ENCODE measurements at regions not wholly inside any gene's neighbourhood (a gene's known extent, or its start where the extent isn't known, plus 50 kb on each side); places are given as distances from the start of the nearest gene placed in this dataset.

GRCh38 chr11:116449522-116449921, 323.3 kb downstream of the BUD13 start:
- no peak for DNase-seq (ENCODE audit: low read depth in 2 of 2, low spot score in 1 of 2)

- no peak for DNase-seq (ENCODE audit: low read depth in 2 of 2, low spot score in 1 of 2)
Observed at GRCh38 chr11:116446048-116446941, 326.5 kb downstream of the BUD13 start.

GRCh38 chr11:116445108-116446047, 327.4 kb downstream of the BUD13 start:
- DNase-seq (ENCODE audit: low read depth in 2 of 2, low spot score in 1 of 2) = no peak

GRCh38 chr11:116442238-116442752, 330.5 kb downstream of the BUD13 start:
- no peak for DNase-seq (ENCODE audit: low read depth in 2 of 2, low spot score in 1 of 2)

GRCh38 chr11:116439361-116439677, 333.5 kb downstream of the BUD13 start:
- DNase-seq (ENCODE audit: low read depth in 2 of 2, low spot score in 1 of 2) = no peak

GRCh38 chr11:116438651-116439360, 334.0 kb downstream of the BUD13 start:
- DNase-seq (ENCODE audit: low read depth in 2 of 2, low spot score in 1 of 2) = no peak

- DNase-seq (ENCODE audit: low read depth in 2 of 2, low spot score in 1 of 2) = no peak
Observed at GRCh38 chr11:116434986-116435385, 337.8 kb downstream of the BUD13 start.

GRCh38 chr11:116432301-116432700, 340.5 kb downstream of the BUD13 start:
- DNase-seq (ENCODE audit: low read depth in 2 of 2, low spot score in 1 of 2) = no peak

- DNase-seq (ENCODE audit: low read depth in 2 of 2, low spot score in 1 of 2) = no peak
Observed at GRCh38 chr11:116431842-116432241, 340.9 kb downstream of the BUD13 start.

- no peak for DNase-seq (ENCODE audit: low read depth in 2 of 2, low spot score in 1 of 2)
Observed at GRCh38 chr11:116428638-116428975, 344.2 kb downstream of the BUD13 start.

GRCh38 chr11:116427903-116428637, 344.7 kb downstream of the BUD13 start:
- no peak for DNase-seq (ENCODE audit: low read depth in 2 of 2, low spot score in 1 of 2)

GRCh38 chr11:116427337-116427902, 345.4 kb downstream of the BUD13 start:
- DNase-seq (ENCODE audit: low read depth in 2 of 2, low spot score in 1 of 2) = no peak

- DNase-seq (ENCODE audit: low read depth in 2 of 2, low spot score in 1 of 2) = no peak
Observed at GRCh38 chr11:116426761-116427160, 346.0 kb downstream of the BUD13 start.

- no peak for DNase-seq (ENCODE audit: low read depth in 2 of 2, low spot score in 1 of 2)
Observed at GRCh38 chr11:116424615-116425261, 348.0 kb downstream of the BUD13 start.

GRCh38 chr11:116422956-116423600, 349.7 kb downstream of the BUD13 start:
- no peak for DNase-seq (ENCODE audit: low read depth in 2 of 2, low spot score in 1 of 2)

- DNase-seq (ENCODE audit: low read depth in 2 of 2, low spot score in 1 of 2) = no peak
Observed at GRCh38 chr11:116422556-116422955, 350.2 kb downstream of the BUD13 start.

GRCh38 chr11:116421529-116422185, 351.1 kb downstream of the BUD13 start:
- no peak for DNase-seq (ENCODE audit: low read depth in 2 of 2, low spot score in 1 of 2)

GRCh38 chr11:116420770-116421528, 351.8 kb downstream of the BUD13 start:
- no peak for DNase-seq (ENCODE audit: low read depth in 2 of 2, low spot score in 1 of 2)
